GM19043 (cell line): ENCODE measurements at regions not wholly inside any gene's neighbourhood (a gene's known extent, or its start where the extent isn't known, plus 50 kb on each side); places are given as distances from the start of the nearest gene placed in this dataset.

Experiments
- ATAC-seq: cut with Tn5 transposase; IDR thresholded peaks from one replicate; pipeline ENCODE4 v1.9.1; 2021; ENCODE audit warnings: low read depth; ENCODE audit not compliant: unreplicated experiment

- ATAC-seq = peak; percentile 63
These were observed 51.5 kb upstream of the LRRC32 start for GRCh38 chr11:76721755-76722677.

- ATAC-seq = no peak
These were observed 52.6 kb upstream of the LRRC32 start for GRCh38 chr11:76723142-76723541.

- ATAC-seq = no peak
These were observed 53.0 kb upstream of the LRRC32 start for GRCh38 chr11:76723548-76723947.

GRCh38 chr11:76724171-76724768, 53.7 kb upstream of the LRRC32 start:
- ATAC-seq = no peak

DNA sequence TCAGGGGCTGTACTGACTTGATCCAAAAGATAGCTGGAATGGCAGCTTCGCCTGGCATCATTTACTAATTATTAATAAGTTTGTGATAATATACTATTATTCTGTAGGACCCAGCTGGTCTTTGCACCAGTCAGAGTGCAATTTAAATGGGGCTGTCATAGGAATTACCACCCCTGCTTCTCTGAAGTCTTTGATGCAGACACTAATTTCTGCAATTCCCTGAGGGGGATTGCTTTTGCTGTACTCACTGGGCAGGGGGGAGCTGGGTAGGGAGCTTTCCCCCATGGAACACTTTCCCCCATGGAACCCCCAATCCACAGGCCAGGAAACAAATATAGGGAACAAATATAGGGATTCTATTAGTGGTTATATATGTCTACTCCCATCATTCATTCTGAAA, 54.9 kb upstream of the TSKU start:
- no peak for ATAC-seq

- no peak for ATAC-seq
These were observed 54.4 kb upstream of the TSKU start for GRCh38 chr11:76728778-76729177.

DNA sequence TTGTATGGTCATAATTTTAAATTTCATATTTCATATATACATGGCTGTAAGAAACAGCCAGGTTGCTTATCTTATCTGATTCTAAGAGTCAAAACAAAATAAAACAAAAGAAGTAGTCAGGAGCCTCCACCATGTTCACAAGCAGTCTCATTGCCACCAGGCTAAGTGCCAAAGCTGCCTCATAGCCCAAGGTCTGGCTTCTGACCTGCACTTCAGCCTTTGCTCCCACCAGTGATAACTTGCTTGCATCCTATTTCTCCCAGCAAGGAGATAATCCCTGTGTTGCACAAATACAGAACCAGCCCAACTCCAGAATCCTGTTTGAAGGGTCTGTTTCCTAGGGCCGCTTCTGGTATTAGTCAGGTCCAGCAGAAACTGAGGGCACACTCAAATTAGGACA, 53.9 kb upstream of the TSKU start:
- ATAC-seq = no peak

GRCh38 chr11:76730887-76731565, 52.1 kb upstream of the TSKU start:
- no peak for ATAC-seq

- no peak for ATAC-seq
These were observed 50.5 kb upstream of the TSKU start for GRCh38 chr11:76732643-76733042.
